GM13977 (cell line): ENCODE measurements at regions not wholly inside any gene's neighbourhood (a gene's known extent, or its start where the extent isn't known, plus 50 kb on each side); places are given as distances from the start of the nearest gene placed in this dataset.
A peak's percentile ranks its signal among the peaks of the same experiment; 100 is the strongest.

Source experiments
- DNase-seq: peaks from one replicate; pipeline ENCODE4 v3.0.0; 2012; ENCODE audit warnings: low spot score
- in situ Hi-C: fragments of 300-500 bp; cut with MboI; formaldehyde crosslinking; loops from one replicate; pipeline ENCODE4 v1.12.0; 2022; ENCODE audit warnings: low sequenced_read_pairs, low pct_unique_long_range_greater_than_20kb, mixed read lengths, inconsistent platforms; ENCODE audit not compliant: unreplicated experiment
- TF ChIP-seq, protein P1 (sequence below): IDR thresholded peaks from 2 replicates; pipeline ENCODE4 v1.5.1; 2012; ENCODE audit warnings: mild to moderate bottlenecking, control low read depth; ENCODE audit not compliant: insufficient read depth; ENCODE audit errors: extremely low read depth, missing control alignments

GRCh38 chr12:66066137-66066928 is 64.2 kb downstream of the LLPH start:
- TF ChIP-seq, protein P1, sequence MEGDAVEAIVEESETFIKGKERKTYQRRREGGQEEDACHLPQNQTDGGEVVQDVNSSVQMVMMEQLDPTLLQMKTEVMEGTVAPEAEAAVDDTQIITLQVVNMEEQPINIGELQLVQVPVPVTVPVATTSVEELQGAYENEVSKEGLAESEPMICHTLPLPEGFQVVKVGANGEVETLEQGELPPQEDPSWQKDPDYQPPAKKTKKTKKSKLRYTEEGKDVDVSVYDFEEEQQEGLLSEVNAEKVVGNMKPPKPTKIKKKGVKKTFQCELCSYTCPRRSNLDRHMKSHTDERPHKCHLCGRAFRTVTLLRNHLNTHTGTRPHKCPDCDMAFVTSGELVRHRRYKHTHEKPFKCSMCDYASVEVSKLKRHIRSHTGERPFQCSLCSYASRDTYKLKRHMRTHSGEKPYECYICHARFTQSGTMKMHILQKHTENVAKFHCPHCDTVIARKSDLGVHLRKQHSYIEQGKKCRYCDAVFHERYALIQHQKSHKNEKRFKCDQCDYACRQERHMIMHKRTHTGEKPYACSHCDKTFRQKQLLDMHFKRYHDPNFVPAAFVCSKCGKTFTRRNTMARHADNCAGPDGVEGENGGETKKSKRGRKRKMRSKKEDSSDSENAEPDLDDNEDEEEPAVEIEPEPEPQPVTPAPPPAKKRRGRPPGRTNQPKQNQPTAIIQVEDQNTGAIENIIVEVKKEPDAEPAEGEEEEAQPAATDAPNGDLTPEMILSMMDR = peak; percentile 23
- no peak for DNase-seq
- in situ Hi-C loops = no loop called here

- DNase-seq = no peak
- TF ChIP-seq, protein P1 = no peak
- in situ Hi-C loops = no loop called here
These were observed 64.9 kb downstream of the LLPH start for GRCh38 chr12:66065641-66066136.

DNA sequence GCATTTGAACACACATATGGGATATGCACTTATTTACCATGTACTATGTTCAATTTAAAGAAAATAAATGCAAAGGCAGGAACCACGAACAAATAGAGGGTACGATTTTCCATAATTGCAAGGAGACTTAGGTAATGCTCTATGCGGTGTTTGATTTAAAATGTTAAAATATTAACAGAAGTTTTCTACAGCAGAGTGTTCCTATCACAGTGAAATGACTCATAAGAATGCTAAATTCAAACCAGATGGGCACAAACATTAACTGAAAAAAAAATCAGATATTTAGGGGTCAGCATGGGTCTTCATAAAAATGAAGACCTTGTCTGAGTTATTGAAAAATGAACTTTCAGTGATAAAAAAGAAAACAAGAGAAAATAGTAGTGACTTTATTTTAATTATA is 65.4 kb downstream of the LLPH start:
- in situ Hi-C loops = no loop called here
- DNase-seq = no peak
- TF ChIP-seq, protein P1 = no peak

DNA sequence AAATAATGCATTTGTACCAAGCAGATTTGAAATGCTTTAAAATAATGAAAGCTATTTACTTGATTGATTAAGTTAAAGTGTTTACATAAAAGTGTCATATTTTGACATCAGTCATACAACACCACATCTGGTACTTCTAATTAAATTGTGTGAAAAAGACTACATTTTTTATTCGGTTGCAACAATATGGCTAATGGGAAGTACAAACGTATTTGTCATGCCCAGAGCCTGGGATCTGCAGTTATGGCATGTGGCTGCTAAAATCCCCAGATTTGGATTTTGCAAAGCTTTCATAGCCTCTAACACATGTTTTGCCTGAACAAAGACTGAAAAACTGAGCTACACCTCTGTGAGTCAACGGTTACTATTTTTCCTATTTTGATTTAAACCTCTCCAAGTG is 66.6 kb downstream of the LLPH start:
- TF ChIP-seq, protein P1 = no peak
- in situ Hi-C loops = no loop called here

GRCh38 chr12:66062290-66062625 is 68.3 kb downstream of the LLPH start:
- no peak for DNase-seq
- in situ Hi-C loops = no loop called here

More for the DNA sequence above, 66.6 kb downstream of the LLPH start:
- no peak for DNase-seq

GRCh38 chr12:66061557-66062289 is 68.8 kb downstream of the LLPH start:
- DNase-seq = no peak
- in situ Hi-C loops = no loop called here
- TF ChIP-seq, protein P1 = no peak

More at GRCh38 chr12:66062290-66062625, 68.3 kb downstream of the LLPH start:
- TF ChIP-seq, protein P1 = no peak
